HG03565 (cell line): ENCODE measurements at regions not wholly inside any gene's neighbourhood (a gene's known extent, or its start where the extent isn't known, plus 50 kb on each side); places are given as distances from the start of the nearest gene placed in this dataset.

Source experiments
- ATAC-seq: cut with Tn5 transposase; IDR thresholded peaks from one replicate; pipeline ENCODE4 v1.9.1; 2021; ENCODE audit warnings: mild to moderate bottlenecking, moderate library complexity; ENCODE audit not compliant: unreplicated experiment

DNA sequence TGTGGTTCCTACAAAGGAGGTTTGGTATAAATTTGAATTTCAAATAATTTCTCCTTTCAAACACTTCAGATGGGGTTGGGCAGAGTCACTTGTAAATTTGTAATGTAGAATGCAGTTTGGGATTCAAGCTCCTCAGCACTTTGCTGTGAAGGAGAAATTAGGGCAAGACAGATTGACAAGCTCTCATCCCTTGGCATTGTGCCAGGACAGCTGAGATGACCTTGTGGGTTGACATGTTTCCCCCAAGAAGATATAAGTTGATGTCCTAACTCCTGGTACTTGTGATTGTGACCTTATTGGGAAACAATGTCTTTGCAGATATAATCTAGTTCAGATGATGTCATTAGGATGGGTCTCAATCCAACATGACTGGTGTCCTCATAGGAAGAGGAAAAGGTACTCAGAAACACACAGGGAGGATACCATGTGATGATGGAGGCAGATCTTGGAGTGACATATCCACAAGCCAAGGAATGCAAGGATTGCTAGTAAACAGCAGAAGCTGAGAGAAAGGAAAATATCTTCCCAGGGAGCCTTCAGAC, 408.3 kb downstream of the MED10 start:
- no peak for ATAC-seq

GRCh38 chr5:5968981-5969380, 409.4 kb downstream of the MED10 start:
- no peak for ATAC-seq

GRCh38 chr5:5967944-5968343, 410.4 kb downstream of the MED10 start:
- ATAC-seq, result no peak

DNA sequence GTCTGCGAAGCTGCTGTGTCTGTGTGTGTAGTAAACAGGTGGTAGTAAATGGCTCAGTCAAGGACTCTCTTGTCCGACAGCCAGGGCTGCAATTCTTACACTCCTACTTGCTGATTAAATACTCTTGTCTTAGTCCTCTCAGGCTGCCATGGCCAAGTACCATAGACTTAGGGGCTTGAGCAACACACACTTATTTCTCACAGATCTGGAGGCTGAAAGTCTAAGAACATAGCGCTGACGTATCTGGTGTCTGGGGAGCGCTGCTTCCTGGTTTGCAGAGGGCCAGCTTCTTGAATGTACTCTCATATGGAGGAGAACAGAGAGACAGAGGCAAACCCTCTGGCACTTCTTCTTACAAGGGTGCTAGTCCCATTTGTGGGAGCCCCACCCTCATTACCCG, 411.0 kb downstream of the MED10 start:
- no peak for ATAC-seq

- no peak for ATAC-seq
Measured at GRCh38 chr5:5965132-5965531, 413.2 kb downstream of the MED10 start.

DNA sequence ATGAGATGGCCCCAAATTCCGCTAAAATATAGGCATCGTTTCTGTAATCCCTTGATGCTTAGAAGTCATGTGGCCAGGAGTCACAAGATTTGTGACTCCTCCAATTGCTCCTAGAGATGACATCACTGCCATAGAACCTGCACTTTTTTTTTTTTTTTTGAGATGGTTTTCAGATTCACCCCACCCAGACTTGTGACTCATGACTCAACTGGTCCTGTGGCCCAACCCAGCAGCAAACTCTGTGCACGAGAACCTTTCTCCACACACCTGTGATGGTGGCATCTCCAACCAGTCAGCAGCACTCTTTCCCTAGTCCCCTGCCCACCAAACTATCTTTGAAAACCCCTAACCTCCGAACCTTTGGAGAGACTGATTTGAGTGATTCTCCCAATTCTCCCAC, 414.0 kb downstream of the MED10 start:
- no peak for ATAC-seq

DNA sequence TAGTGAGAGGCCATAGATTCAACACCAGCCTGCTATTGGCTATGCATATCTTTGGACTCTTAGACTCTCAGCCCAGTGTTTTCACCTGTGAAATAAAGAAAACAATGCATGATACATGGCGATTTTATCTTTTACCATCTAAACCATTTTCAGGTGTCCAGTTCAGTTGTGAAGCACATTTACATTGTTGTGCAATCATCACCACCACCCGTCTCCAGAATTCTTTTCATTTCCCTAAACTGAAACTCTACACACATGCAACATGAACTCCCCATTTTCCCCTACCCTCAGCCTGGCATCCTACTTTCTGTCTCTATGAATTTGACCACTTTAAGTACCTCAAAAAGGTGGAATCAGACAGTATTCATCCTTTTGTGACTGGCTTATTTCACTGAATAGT, 420.6 kb downstream of the MED10 start:
- no peak for ATAC-seq

DNA sequence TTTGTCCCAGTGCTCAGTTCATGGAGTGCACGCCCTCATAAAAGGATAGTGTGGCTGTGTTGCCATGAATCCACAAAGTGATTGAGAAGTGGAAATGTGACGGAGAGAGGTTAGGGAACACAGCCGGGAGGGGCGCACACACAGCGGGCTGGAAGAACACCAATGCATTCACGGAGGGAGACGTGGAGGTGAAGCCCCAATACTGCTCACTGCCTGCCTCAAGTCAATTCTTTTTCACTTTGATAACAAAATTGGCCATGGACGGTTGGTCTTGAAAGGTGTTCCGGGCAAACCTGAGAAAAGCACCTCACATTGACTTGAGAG, 424.1 kb downstream of the MED10 start:
- ATAC-seq, result no peak

GRCh38 chr5:5953584-5954274, 424.6 kb downstream of the MED10 start:
- ATAC-seq, result no peak

GRCh38 chr5:5951953-5952352, 426.4 kb downstream of the MED10 start:
- ATAC-seq, result no peak

DNA sequence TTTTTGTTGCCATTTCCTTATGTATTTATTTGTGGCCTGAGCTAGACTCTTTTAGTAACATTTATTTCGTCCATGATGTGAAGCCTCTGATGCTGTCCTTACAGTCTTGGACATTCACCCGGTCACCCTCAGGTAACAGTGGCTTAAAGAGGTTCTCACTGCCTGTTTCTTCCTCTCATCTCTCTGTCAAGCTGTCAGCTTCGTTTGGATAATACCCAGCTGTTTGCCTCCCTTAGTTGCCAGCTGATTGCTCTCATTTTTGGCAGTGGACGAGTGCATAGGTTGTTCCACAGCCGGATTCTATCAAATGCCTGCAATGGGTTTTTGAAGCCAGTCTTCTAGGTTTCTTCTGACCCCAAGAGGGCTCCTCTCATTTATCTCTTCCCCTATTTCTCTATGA, 427.7 kb downstream of the MED10 start:
- no peak for ATAC-seq

DNA sequence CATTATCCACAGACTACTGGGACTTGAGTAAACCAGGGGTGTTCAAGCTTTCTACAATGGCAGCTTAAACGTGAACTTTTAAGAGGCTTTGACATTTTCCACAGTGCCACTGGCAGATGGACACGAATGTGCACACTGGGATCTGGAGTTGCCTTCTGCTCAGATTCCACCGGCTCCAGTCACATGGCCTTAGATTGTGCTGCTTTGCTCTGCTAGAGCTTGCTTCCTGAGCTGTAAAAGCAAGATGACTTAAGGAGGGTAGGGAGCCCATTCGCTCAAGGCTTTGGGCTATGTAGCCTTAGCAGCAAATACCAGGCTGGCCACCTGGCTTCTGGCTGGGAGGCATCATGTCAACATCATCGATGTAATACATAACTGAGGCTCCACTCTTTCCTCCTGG, 436.9 kb downstream of the MED10 start:
- no peak for ATAC-seq

DNA sequence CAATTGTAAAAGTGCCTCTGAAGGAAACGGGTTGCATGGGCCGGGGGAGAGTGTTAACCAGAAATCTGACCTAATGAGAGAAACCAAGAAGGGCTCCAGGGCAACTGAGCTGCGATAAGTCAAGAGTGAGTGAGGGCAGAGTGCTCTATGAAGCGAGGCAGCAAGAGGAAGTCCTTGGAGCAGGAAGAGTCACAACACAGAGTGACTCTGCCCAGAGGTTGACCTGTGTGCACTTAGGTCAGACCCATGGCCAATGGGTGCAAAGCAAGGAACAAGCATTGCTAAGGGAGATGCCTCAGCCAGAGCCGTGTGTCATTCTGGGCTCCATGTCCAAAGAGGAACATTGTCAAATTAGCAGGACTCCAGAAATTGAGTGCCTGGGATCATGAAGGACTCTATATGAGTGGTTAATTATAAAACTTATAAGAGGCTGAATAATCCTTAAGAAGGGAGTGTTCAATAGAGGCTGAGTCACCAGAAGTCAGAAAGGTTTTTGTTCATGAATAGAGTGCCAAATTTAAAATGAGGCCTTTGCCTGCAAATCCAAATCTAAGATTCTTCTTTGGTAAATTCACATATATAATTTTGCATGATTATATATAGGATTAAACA, 438.5 kb downstream of the MED10 start:
- no peak for ATAC-seq

DNA sequence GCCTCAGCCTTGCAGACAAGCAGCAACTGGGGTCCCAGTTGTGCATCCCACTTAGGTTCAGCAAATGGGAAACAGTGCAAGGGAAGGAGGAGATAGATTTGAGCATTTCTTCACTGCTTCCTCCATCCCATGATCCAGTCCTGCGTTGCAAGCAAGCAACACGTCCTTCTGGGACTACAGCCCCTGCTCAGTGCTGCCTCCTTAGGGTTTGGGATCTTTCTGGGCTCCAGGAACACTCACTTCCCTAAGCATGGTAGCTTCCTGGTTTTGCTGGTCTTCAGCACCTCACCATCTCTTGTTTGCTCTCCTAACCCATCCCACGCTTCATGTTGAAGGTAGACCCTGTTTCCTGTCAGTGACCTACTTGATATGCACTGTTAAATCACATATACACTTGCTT, 444.7 kb downstream of the MED10 start:
- ATAC-seq, result no peak

GRCh38 chr5:5932824-5933223, 445.5 kb downstream of the MED10 start:
- no peak for ATAC-seq

DNA sequence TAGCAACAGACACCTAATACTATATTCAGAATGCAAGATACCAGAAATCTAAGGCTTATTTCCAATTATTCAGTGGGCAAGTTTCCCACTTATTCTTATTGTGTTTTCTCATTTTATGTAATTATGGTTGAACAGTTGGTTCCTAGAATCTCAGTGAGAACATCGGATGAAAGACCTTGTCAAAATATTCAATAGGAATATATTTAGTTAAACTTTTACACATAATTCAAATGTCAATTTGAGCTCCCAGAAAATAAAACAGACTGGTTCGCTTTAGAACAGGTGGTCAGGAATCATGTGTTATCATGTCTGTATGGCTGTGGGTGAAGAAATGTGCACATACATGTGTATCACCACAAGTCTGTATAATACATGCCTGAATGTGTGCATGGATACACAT, 447.8 kb downstream of the MED10 start:
- ATAC-seq, result no peak

GRCh38 chr5:5929291-5930020, 448.9 kb downstream of the MED10 start:
- no peak for ATAC-seq

DNA sequence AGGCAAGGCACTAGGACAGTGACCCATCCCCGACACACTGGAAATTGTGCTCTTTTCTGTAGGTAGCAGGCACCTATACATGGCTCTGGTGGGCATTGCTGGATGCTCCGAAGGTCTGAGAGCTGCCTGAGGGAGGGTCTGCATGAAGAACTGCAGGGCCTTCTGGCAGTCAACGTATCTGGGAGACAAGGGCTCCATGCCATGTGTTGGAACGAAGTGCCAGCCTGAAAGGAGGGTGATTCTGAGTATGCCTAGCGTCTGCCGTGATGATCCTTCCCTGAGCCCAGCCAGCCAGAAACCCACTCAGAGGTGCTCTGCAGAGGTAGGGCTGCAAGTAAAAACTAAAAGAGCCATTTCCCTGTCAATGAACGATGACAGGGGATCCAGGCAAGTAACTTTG, 453.2 kb downstream of the MED10 start:
- ATAC-seq, result no peak

GRCh38 chr5:5919411-5919810, 458.9 kb downstream of the MED10 start:
- no peak for ATAC-seq

DNA sequence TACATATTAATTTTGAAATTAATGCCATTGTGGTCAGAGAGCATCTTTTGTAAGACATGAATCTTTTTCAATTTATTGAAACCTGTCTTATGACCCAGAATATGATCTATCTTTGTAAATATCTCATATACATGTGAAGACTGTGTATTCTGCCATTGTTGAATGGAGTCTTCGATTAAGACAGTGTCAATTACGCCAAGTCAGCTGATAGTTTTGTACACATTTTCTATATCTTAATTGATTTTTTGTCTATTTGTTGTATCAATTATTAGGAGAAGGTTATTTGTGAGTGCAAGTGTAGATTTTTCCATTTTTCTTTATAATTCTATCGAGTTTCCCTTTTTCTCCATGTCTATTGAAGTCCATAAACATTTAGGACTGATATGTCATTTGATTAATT, 471.6 kb downstream of the MED10 start:
- ATAC-seq, result no peak

- no peak for ATAC-seq
Measured at GRCh38 chr5:5905186-5905585, 473.2 kb downstream of the MED10 start.

- no peak for ATAC-seq
Measured at GRCh38 chr5:5904113-5904512, 474.2 kb downstream of the MED10 start.
